IPS DF 6.9 (cell line): ENCODE measurements at regions not wholly inside any gene's neighbourhood (a gene's known extent, or its start where the extent isn't known, plus 50 kb on each side); places are given as distances from the start of the nearest gene placed in this dataset.

Source experiments
- DNase-seq: peaks from one replicate; pipeline ENCODE4 v3.0.0-alpha.2; 2013; ENCODE audit warnings: low read depth, low spot score
- H3K27ac ChIP-seq: one replicate; pipeline ENCODE4 v1.5.1; 2013; ENCODE audit warnings: low read length, control low read depth
- H3K27me3 ChIP-seq: 2 replicates; pipeline ENCODE4 v1.6.1; 2013; ENCODE audit warnings: mild to moderate bottlenecking, low read length; ENCODE audit not compliant: control insufficient read depth, insufficient read depth
- H3K36me3 ChIP-seq: 2 replicates; pipeline ENCODE4 v1.6.1; 2013; ENCODE audit warnings: low read length; ENCODE audit not compliant: control insufficient read depth, insufficient read depth
- H3K4me1 ChIP-seq: 2 replicates; pipeline ENCODE4 v1.6.1; 2013; ENCODE audit warnings: low read length; ENCODE audit not compliant: control insufficient read depth, insufficient read depth
- H3K4me3 ChIP-seq: 2 replicates; pipeline ENCODE4 v1.5.1; 2013; ENCODE audit warnings: mild to moderate bottlenecking, low read length
- H3K9me3 ChIP-seq: 2 replicates; pipeline ENCODE4 v1.6.1; 2013; ENCODE audit warnings: low read length, inconsistent platforms; ENCODE audit not compliant: control insufficient read depth, insufficient read depth
- WGBS: extraction: QIAGEN DNeasy Blood & Tissue Kit; methylation state at CpG from one replicate; pipeline ENCODE4 v1.1.7; 2013; ENCODE audit warnings: mixed read lengths, missing lambda C conversion rate; ENCODE audit not compliant: insufficient read length, insufficient coverage; 5-methylcytosine and 5-hydroxymethylcytosine counted together

DNA sequence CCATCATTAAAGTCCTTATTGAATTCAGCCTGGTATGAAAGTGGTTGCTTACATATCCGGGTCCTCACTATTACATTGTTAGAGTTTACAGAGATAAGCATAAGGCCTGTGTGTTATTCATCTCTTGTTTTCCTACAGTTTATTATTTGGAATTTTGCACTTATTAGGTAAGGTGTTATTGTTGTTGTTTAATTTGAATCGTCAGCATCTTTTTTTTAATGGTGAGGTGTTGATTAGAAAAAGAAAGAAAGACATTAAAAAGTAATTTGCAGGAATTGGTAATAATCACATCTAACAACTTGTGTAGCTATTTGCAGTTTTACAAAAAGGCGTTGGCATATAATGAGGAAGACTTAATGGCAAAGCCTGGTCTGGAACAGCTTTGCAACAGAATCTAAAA, 158.6 kb downstream of the SAMD5 start:
- Histone ChIP-seq H3K4me3 (no peak overlapping the region), H3K27me3 (no peaks in the 10 kb centered on the region), H3K9me3 (no peaks in the 10 kb centered on the region), H3K36me3 (no peaks in the 10 kb centered on the region), H3K4me1 (no peaks in the 10 kb centered on the region), H3K27ac (no peak overlapping the region)
- WGBS, result 100% methylated on average over 1 of the region's 3 CpGs
- DNase-seq, result no peak

DNA sequence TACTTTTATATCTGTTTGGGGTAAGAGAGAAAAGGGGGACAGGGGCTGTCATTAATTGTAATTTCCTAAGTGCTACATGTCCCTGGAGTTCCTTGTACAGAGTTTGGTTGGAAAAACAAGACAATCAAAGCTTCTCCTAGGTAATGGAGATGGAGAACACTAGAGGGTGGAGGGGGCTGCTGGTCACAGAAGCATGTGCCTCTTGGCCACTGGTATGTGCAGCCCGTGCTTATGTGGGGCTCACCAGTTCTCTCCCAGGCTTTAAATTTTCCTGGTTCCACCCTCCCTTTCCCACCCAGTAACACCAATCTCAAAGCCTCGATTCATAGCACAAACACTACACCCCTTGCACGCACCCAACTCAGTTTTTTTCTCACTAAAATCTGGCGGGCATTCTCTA, 165.6 kb downstream of the SAMD5 start:
- no peaks in the 10 kb centered on the region for H3K9me3 ChIP-seq
- no peak overlapping the region for H3K27ac ChIP-seq
- H3K27me3 ChIP-seq, result no peaks in the 10 kb centered on the region
- no CpG with 5 or more reads among the region's 4 CpGs for WGBS
- no peak overlapping the region for H3K4me3 ChIP-seq
- DNase-seq, result no peak
- no peaks in the 10 kb centered on the region for H3K36me3 ChIP-seq
- peaks cover 4% of the 10 kb centered on the region; the same call in 1 of the 2 replicates for H3K4me1 ChIP-seq

DNA sequence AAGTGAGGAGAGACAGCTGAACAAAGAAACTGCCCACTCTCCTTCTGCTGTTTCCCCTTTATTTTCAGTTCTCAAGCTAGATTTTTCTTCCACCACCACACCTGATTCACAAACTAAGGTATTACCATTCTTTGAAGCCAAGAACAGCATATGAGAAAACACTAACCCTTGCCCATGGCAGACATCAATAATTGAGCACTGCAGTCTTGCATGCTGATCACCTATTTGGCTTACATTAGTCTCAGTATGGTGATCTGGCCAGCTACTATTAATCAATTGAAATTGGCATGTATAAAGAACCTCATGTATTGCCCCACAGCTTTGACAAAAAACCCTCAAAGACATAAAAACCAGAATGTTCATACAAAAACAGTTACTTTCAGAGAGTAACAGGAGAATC, 166.3 kb downstream of the SAMD5 start:
- Histone ChIP-seq H3K36me3 (no peaks in the 10 kb centered on the region), H3K4me1 (peaks cover 4% of the 10 kb centered on the region; the same call in 1 of the 2 replicates), H3K4me3 (no peak overlapping the region), H3K27me3 (no peaks in the 10 kb centered on the region), H3K9me3 (no peaks in the 10 kb centered on the region), H3K27ac (no peak overlapping the region)
- no peak for DNase-seq

DNA sequence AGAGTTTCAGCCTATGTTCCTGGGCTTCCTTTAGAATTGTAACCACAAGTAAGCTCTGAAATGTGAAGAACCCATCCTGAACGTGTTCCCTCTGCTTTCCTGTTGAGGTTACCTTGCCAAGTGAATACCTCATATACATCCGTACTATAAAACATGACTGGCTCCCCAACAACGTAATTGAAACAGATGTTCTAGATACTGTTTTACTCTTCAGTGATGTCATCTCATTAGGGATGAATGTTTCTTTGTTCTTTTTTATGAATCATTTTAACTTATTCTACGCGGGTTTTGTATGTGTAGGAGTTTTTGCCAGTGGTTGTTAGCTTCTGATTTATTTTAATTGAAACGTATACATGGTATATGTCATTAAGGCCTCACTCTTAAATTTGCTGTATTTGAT, 166.8 kb downstream of the SAMD5 start:
- no CpG with 5 or more reads among the region's 6 CpGs for WGBS
- no peaks in the 10 kb centered on the region for H3K27me3 ChIP-seq
- H3K4me3 ChIP-seq, result no peak overlapping the region
- no peak for DNase-seq
- peaks cover 4% of the 10 kb centered on the region; the same call in 1 of the 2 replicates for H3K4me1 ChIP-seq
- H3K27ac ChIP-seq, result no peak overlapping the region
- H3K9me3 ChIP-seq, result no peaks in the 10 kb centered on the region
- H3K36me3 ChIP-seq, result no peaks in the 10 kb centered on the region

DNA sequence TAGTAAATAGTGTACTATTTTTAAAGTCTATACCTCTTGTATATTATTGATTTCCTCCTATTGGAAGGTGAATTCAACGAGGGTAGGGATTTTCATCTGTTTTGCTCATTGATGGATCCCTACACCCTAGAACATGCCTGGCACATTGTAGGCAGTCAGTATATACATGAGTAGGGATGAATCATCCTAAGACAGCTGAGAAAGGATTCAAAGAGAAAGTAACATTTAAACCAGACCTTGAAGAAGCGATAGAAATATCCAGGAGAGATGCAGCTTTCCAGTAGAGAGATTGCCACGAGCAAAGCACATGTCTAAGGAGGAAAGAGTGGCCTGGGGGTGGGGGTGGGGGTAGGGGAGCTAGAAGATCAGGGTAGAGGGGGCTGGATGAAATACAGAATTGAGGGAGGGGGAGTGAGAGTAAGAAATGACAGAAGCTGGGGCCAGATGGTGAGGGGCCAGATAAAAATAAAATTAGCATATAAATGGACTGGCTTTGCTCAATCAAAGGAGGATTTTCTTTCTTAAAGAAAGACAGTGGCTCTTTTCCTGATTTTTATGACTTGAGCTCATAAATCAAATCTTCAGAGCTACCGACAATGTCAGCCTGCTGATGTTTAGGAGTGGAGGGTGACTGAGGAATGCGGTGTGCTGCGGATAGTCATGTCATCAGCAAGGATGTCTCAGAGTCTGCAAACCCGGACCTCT, 168.2 kb downstream of the SAMD5 start:
- H3K4me3 ChIP-seq, result no peak overlapping the region
- no peaks in the 10 kb centered on the region for H3K27me3 ChIP-seq
- no peaks in the 10 kb centered on the region for H3K36me3 ChIP-seq
- no peaks in the 10 kb centered on the region for H3K9me3 ChIP-seq
- H3K27ac ChIP-seq, result no peak overlapping the region
- no CpG with 5 or more reads among the region's 7 CpGs for WGBS
- H3K4me1 ChIP-seq, result peaks cover 4% of the 10 kb centered on the region; the same call in 1 of the 2 replicates
- DNase-seq, result no peak

DNA sequence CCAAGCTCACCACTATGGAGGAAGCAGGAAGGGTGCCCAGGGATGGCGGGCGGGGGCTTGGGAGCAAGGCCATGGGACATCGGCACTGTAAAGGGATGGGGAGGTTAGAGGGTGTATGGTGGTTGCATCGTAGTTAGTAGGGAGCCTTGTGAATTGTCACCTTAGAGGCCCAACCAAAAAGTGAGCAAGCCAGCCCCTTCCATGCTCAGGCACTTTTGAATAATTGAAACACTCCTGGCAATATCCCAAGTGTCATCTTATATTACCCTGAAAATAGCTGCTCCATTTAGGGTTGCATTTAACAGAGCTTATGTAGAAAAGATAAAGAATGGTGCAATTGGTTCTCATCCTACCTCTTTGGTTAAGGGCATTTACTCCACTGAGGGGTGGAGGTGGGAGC, 169.2 kb downstream of the SAMD5 start:
- H3K4me3 ChIP-seq, result no peak overlapping the region
- WGBS, result no CpG with 5 or more reads among the region's 4 CpGs
- no peak for DNase-seq
- H3K4me1 ChIP-seq, result peaks cover 4% of the 10 kb centered on the region; the same call in 1 of the 2 replicates
- no peak overlapping the region for H3K27ac ChIP-seq
- no peaks in the 10 kb centered on the region for H3K36me3 ChIP-seq
- H3K9me3 ChIP-seq, result no peaks in the 10 kb centered on the region
- H3K27me3 ChIP-seq, result no peaks in the 10 kb centered on the region

DNA sequence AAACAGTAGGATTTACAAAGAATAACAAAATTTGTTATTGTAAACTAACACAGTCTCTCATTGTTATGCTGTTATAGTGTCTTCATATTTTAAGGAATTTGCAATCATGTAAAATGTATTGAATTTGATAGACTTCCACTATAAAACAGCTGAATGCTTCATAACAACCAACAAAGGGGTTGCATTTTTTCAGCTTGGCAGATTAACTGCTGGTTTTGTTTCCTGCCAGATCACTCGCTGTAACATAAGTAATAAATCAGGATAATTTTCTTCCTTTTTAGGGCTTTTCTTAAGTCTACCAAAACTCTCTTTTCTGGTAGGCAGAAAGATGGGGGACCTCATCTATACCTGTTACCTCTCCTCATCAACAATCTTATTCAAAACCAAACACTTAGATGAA, 169.8 kb downstream of the SAMD5 start:
- no peaks in the 10 kb centered on the region for H3K27me3 ChIP-seq
- WGBS, result no CpG with 5 or more reads among the region's 1 CpG
- peaks cover 4% of the 10 kb centered on the region; the same call in 1 of the 2 replicates for H3K4me1 ChIP-seq
- DNase-seq, result no peak
- no peak overlapping the region for H3K27ac ChIP-seq
- H3K4me3 ChIP-seq, result no peak overlapping the region
- no peaks in the 10 kb centered on the region for H3K36me3 ChIP-seq
- no peaks in the 10 kb centered on the region for H3K9me3 ChIP-seq

DNA sequence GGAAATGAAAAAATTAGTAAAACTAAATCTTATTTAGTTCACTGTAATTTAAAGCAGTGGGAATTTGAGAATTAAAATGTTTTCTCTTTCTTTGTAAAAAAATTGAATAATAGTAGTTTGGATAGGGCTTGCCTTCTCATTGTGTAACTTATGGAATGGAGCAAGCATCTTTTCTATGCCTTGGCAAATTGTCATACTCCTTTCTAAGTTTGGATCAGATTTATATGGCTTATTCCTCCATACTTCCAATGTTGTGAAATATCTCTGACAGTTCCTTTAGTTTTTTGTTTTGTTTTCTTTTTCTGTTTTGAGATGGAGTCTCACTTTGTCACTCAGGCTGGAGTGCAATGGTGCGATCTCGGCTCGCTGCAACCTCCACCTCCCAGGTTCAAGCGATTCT, 176.4 kb downstream of the SAMD5 start:
- no peaks in the 10 kb centered on the region for H3K4me1 ChIP-seq
- H3K27ac ChIP-seq, result no peak overlapping the region
- no peaks in the 10 kb centered on the region for H3K27me3 ChIP-seq
- no CpG with 5 or more reads among the region's 4 CpGs for WGBS
- no peak for DNase-seq
- H3K4me3 ChIP-seq, result no peak overlapping the region
- H3K9me3 ChIP-seq, result no peaks in the 10 kb centered on the region
- H3K36me3 ChIP-seq, result no peaks in the 10 kb centered on the region

DNA sequence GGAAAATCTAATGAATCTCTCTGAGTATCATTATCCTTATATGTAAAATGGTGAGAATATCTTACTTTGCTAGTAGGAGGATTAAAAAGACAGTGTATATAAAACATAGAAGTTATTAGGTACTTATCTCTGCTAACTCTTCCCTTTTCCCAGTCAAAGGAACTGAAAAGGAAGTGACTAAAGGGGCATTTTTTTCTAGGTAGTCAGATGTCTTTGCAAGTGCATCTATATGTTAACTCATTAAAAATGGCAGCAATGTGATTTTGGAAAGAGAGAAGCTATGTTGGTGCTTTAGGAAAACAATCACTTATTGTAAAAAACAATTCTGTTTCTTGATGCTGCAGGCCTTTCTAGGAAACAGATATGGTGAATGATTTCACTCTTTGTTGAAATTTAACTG, 180.9 kb downstream of the SAMD5 start:
- no peaks in the 10 kb centered on the region for H3K4me1 ChIP-seq
- DNase-seq, result no peak
- no peaks in the 10 kb centered on the region for H3K9me3 ChIP-seq

DNA sequence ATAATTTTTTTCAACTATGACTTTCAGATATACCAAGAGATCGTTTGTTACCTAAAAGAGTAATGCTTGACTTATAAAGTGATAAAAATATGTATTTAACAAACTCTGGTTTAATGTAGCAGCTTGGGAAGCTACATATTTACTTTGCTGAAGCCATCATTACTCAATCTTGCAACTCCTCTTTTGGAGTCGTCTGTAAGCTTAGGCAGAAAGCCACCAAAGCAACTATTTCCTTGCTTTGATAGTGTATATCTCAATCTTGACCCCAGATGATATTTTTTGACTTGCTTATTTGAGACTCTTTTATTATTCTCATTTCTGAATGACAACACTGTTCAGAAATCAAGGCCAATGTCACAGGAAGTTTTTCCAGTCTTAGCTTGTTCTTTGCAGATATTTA, 183.0 kb downstream of the SAMD5 start:
- DNase-seq, result no peak
- Histone ChIP-seq H3K27me3 (no peaks in the 10 kb centered on the region), H3K4me3 (no peak overlapping the region), H3K27ac (no peak overlapping the region), H3K36me3 (no peaks in the 10 kb centered on the region), H3K4me1 (no peaks in the 10 kb centered on the region), H3K9me3 (no peaks in the 10 kb centered on the region)
- no CpG with 5 or more reads among the region's 2 CpGs for WGBS

More for the DNA sequence above, 180.9 kb downstream of the SAMD5 start:
- Histone ChIP-seq H3K27ac (no peak overlapping the region), H3K27me3 (no peaks in the 10 kb centered on the region), H3K36me3 (no peaks in the 10 kb centered on the region), H3K4me3 (no peak overlapping the region)

DNA sequence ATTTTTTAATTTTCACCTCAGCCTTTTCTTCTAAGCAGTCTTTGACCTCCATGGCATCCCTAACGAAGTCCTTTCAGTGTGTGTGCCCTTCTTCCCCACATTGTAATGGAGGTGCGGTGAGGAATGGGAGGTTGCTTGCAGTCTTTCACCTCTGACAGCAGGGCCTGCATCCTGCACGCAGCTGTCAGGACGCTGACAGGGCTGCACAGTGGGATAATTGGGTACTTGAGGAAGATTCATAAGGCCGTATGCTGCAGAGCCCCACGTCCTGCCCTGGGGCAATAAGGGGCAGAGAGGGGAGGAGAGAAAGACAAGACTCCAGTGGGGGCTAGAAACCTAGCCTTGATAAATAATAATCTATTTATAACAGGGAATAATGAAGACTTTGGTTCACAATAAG, 184.7 kb downstream of the SAMD5 start:
- no peaks in the 10 kb centered on the region for H3K4me1 ChIP-seq
- no peaks in the 10 kb centered on the region for H3K36me3 ChIP-seq
- no peak overlapping the region for H3K4me3 ChIP-seq
- no peaks in the 10 kb centered on the region for H3K27me3 ChIP-seq
- no peaks in the 10 kb centered on the region for H3K9me3 ChIP-seq
- no peak overlapping the region for H3K27ac ChIP-seq
- DNase-seq, result no peak
- WGBS, result no CpG with 5 or more reads among the region's 6 CpGs
